HCT116 (cell line): ENCODE measurements at regions not wholly inside any gene's neighbourhood (a gene's known extent, or its start where the extent isn't known, plus 50 kb on each side); places are given as distances from the start of the nearest gene placed in this dataset.
A peak's percentile ranks its signal among the peaks of the same experiment; 100 is the strongest.

ENCODE experiments used
- ATAC-seq: fragments of 200-7000 bp; cut with Tn5 transposase; 2 replicates; pipeline ENCODE4 v1.9.1; 2020; ENCODE audit warnings: mild to moderate bottlenecking, moderate library complexity
- BruUV-seq: library from RNA; stranded (reverse); fragments of 400-500 nt; replicated peaks from 2 replicates; lab custom pipeline; 2021; lab: Mats Ljungman, UMichigan
- CTCF ChIA-PET: fragments of 300-600 bp; sonication (Branson Sonifier 250); formaldehyde crosslinking; loops from one replicate; lab custom pipeline; 2021; ENCODE audit warnings: antibody characterized with exemption; lab: Charles Lee
- POLR2A ChIA-PET: fragments of 300-600, 350-600 bp; sonication (Branson Sonifier 250); formaldehyde crosslinking; loops from one replicate; lab custom pipeline; 2021; ENCODE audit warnings: antibody characterized with exemption; lab: Charles Lee
- RAD21 ChIA-PET, 2 experiments: fragments of 300-600 bp; sonication (Branson Sonifier 250); formaldehyde crosslinking; loops; one replicate each; lab custom pipeline; 2023; ENCODE audit warnings: low total read pairs in 2 of 2; ENCODE audit not compliant: uncharacterized antibody in 2 of 2, unreplicated experiment in 2 of 2, low non-redundant PET in 1 of 2; lab: Charles Lee
- DNase-seq: peaks from one replicate; pipeline ENCODE4 v3.0.0-alpha.2; 2010; ENCODE audit warnings: low read depth, low spot score
- H2AFZ ChIP-seq: fragments of 200-600 bp; shearing (Covaris generic), sonication (generic); 2 replicates; pipeline ENCODE4 v1.6.1; 2017; ENCODE audit warnings: low read depth, mixed run types, mixed read lengths, antibody characterized with exemption, low read length; ENCODE audit not compliant: poor library complexity, severe bottlenecking
- H3K27ac ChIP-seq: 2 replicates; pipeline ENCODE4 v1.5.1; 2012; ENCODE audit warnings: low read depth, low read length
- H3K27me3 ChIP-seq: fragments of 200-600 bp; sonication (generic); 2 replicates; pipeline ENCODE4 v1.6.1; 2016; ENCODE audit warnings: mixed run types, low read length, mixed read lengths; ENCODE audit not compliant: insufficient read depth
- H3K36me3 ChIP-seq, 2 experiments: fragments of 200-500 bp in 1 of 2; fragments of 200-600 bp in 1 of 2; sonication (Bioruptor generic) in 1 of 2; sonication (generic) in 1 of 2; 2 replicates each; pipeline versions ENCODE4 v1.5.1 to v1.6.1; 2014 to 2016; ENCODE audit warnings: low read length in 2 of 2, inconsistent platforms in 1 of 2, mixed read lengths in 1 of 2, mixed run types in 1 of 2; ENCODE audit not compliant: insufficient read depth in 2 of 2, control insufficient read depth in 1 of 2
- H3K4me1 ChIP-seq, 2 experiments: fragments of 200-600 bp in 1 of 2; sonication (generic) in 1 of 2; 2 replicates each; pipeline versions ENCODE4 v1.5.1 to v1.6.1; 2012 to 2017; ENCODE audit warnings: low read length in 2 of 2, inconsistent platforms in 1 of 2, mild to moderate bottlenecking in 1 of 2, mixed read lengths in 1 of 2, mixed run types in 1 of 2, moderate library complexity in 1 of 2; ENCODE audit not compliant: insufficient read depth in 2 of 2, control insufficient read depth in 1 of 2
- H3K4me2 ChIP-seq: fragments of 200-600 bp; sonication (generic); 2 replicates; pipeline ENCODE4 v1.6.1; 2017; ENCODE audit warnings: mixed run types, low read length, mixed read lengths
- H3K4me3 ChIP-seq, 2 experiments: fragments of 200-600 bp in 1 of 2; sonication (generic) in 1 of 2; replicated peaks in 1 of 2; 2 replicates each; pipeline ENCODE4 v1.5.1; 2011 to 2016; ENCODE audit warnings: low read length in 2 of 2, control low read depth in 1 of 2, low read depth in 1 of 2, mild to moderate bottlenecking in 1 of 2, mixed read lengths in 1 of 2, mixed run types in 1 of 2
- H3K79me2 ChIP-seq: fragments of 200-600 bp; sonication (generic); 2 replicates; pipeline ENCODE4 v1.6.1; 2017; ENCODE audit warnings: mild to moderate bottlenecking, mixed run types, low read length, moderate library complexity, mixed read lengths; ENCODE audit not compliant: insufficient read depth
- H3K9ac ChIP-seq: fragments of 200-600 bp; sonication (generic); 2 replicates; pipeline ENCODE4 v1.6.1; 2016; ENCODE audit warnings: low read length, mixed read lengths
- H3K9me2 ChIP-seq: fragments of 200-600 bp; sonication (generic), shearing (Covaris generic); 2 replicates; pipeline ENCODE4 v1.6.1; 2017; ENCODE audit warnings: mixed run types, mild to moderate bottlenecking, moderate library complexity; ENCODE audit not compliant: insufficient read depth
- H3K9me3 ChIP-seq, 2 experiments: fragments of 200-500 bp in 1 of 2; fragments of 200-600 bp in 1 of 2; sonication (Bioruptor generic) in 1 of 2; sonication (generic) in 1 of 2; 2 replicates each; pipeline ENCODE4 v1.6.1; 2014 to 2017; ENCODE audit warnings: low read length in 2 of 2, mixed read lengths in 2 of 2, inconsistent platforms in 1 of 2, low read depth in 1 of 2, mild to moderate bottlenecking in 1 of 2, mixed run types in 1 of 2, moderate library complexity in 1 of 2; ENCODE audit not compliant: control insufficient read depth in 1 of 2, insufficient read depth in 1 of 2
- H4K20me1 ChIP-seq: fragments of 200-600 bp; sonication (generic), shearing (Covaris generic); 2 replicates; pipeline ENCODE4 v1.6.1; 2017; ENCODE audit warnings: mixed run types, mild to moderate bottlenecking, moderate library complexity; ENCODE audit not compliant: insufficient read depth
- CBX3 ChIP-seq: IDR thresholded peaks from 2 replicates; pipeline ENCODE4 v1.6.1; 2012; ENCODE audit warnings: low read depth
- CEBPB ChIP-seq: IDR thresholded peaks from 2 replicates; pipeline ENCODE4 v1.6.1; 2012; ENCODE audit warnings: low read depth
- EGR1 ChIP-seq: IDR thresholded peaks from 2 replicates; pipeline ENCODE4 v1.6.1; 2012; ENCODE audit warnings: low read depth
- ELF1 ChIP-seq: IDR thresholded peaks from 2 replicates; pipeline ENCODE4 v1.6.1; 2012; ENCODE audit warnings: low read depth, borderline replicate concordance
- EZH2 ChIP-seq: fragments of 200-600 bp; sonication (generic); IDR thresholded peaks from 2 replicates; pipeline ENCODE4 v1.6.1; 2017; ENCODE audit warnings: antibody characterized with exemption, mixed run types
- EZH2phosphoT487 ChIP-seq: fragments of 200-600 bp; IDR thresholded peaks from 2 replicates; pipeline ENCODE4 v1.6.1; 2018; ENCODE audit warnings: antibody characterized with exemption, borderline replicate concordance
- JUND ChIP-seq: IDR thresholded peaks from 2 replicates; pipeline ENCODE4 v1.6.1; 2012
- SIN3A ChIP-seq: IDR thresholded peaks from 2 replicates; pipeline ENCODE4 v1.6.1; 2012; ENCODE audit warnings: low read depth
- SP1 ChIP-seq: IDR thresholded peaks from 2 replicates; pipeline ENCODE4 v1.6.1; 2012; ENCODE audit warnings: low read depth
- TCF7L2 ChIP-seq: IDR thresholded peaks from 2 replicates; pipeline ENCODE4 v1.7.0; 2011; ENCODE audit warnings: borderline replicate concordance, inconsistent platforms; ENCODE audit not compliant: insufficient read depth, insufficient read length; ENCODE audit errors: extremely low read depth
- ZNF274 ChIP-seq: fragments of 200-500 bp; sonication (Bioruptor generic); IDR thresholded peaks from 2 replicates; pipeline ENCODE4 v1.6.1; 2014; ENCODE audit warnings: mild to moderate bottlenecking, low read depth, low read length, inconsistent platforms
- intact Hi-C: fragments of 100-400 bp; cut with micrococcal nuclease; formaldehyde crosslinking; loops from 2 replicates; pipeline ENCODE4 v1.10.0; 2022
- TF ChIP-seq, protein P1 (sequence below): IDR thresholded peaks from 2 replicates; pipeline ENCODE4 v1.6.1; 2012; ENCODE audit warnings: low read depth

- no peak overlapping the region for H2AFZ ChIP-seq
- 0 out of 2 replicates have a peak, but pooled peaks have one; percentile 55 for ATAC-seq
- H3K4me1 ChIP-seq = no peaks in the 10 kb centered on the region
- POLR2A ChIA-PET = no interaction called here
- TF ChIP-seq ZNF274 (no peak), EZH2phosphoT487 (no peak), TCF7L2 (no peak), ELF1 (no peak), CBX3 (no peak), EZH2 (no peak), JUND (no peak), SIN3A (no peak), SP1 (no peak), EGR1 (no peak), CEBPB (no peak)
- TF ChIP-seq, protein P1, sequence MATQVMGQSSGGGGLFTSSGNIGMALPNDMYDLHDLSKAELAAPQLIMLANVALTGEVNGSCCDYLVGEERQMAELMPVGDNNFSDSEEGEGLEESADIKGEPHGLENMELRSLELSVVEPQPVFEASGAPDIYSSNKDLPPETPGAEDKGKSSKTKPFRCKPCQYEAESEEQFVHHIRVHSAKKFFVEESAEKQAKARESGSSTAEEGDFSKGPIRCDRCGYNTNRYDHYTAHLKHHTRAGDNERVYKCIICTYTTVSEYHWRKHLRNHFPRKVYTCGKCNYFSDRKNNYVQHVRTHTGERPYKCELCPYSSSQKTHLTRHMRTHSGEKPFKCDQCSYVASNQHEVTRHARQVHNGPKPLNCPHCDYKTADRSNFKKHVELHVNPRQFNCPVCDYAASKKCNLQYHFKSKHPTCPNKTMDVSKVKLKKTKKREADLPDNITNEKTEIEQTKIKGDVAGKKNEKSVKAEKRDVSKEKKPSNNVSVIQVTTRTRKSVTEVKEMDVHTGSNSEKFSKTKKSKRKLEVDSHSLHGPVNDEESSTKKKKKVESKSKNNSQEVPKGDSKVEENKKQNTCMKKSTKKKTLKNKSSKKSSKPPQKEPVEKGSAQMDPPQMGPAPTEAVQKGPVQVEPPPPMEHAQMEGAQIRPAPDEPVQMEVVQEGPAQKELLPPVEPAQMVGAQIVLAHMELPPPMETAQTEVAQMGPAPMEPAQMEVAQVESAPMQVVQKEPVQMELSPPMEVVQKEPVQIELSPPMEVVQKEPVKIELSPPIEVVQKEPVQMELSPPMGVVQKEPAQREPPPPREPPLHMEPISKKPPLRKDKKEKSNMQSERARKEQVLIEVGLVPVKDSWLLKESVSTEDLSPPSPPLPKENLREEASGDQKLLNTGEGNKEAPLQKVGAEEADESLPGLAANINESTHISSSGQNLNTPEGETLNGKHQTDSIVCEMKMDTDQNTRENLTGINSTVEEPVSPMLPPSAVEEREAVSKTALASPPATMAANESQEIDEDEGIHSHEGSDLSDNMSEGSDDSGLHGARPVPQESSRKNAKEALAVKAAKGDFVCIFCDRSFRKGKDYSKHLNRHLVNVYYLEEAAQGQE = no peak
- TF ChIP-seq, all 23 proteins: peak for 0
- DNase-seq = no peak
- no peaks in the 10 kb centered on the region for H3K9me3 ChIP-seq
- H3K9me2 ChIP-seq = no peaks in the 10 kb centered on the region
- no peak overlapping the region for H3K4me3 ChIP-seq
- no peaks in the 10 kb centered on the region for H3K79me2 ChIP-seq
- intact Hi-C loops = no loop called here
- peaks cover 7% of the 10 kb centered on the region; the same call in 1 of the 2 replicates for H3K27me3 ChIP-seq
- H3K9ac ChIP-seq = no peak overlapping the region
- no peaks in the 10 kb centered on the region for H4K20me1 ChIP-seq
- ChIA-PET RAD21 (no interaction called here), CTCF (no interaction called here)
- no peak overlapping the region for H3K4me2 ChIP-seq
- no peaks in the 10 kb centered on the region for H3K36me3 ChIP-seq
- no peak overlapping the region for H3K27ac ChIP-seq
- no TSS peak for BruUV-seq
Observed at GRCh38 chr18:24964216-24964615, 387.8 kb downstream of the ZNF521 start.
